Osteoblast (primary cell): ENCODE measurements at regions not wholly inside any gene's neighbourhood (a gene's known extent, or its start where the extent isn't known, plus 50 kb on each side); places are given as distances from the start of the nearest gene placed in this dataset.
A peak's percentile ranks its signal among the peaks of the same experiment; 100 is the strongest.

Experiments used
- DNase-seq: peaks from one replicate; pipeline ENCODE4 v3.0.0; 2011; ENCODE audit warnings: low spot score, mixed read lengths; ENCODE audit not compliant: insufficient read length; ENCODE audit errors: missing footprints
- H2AFZ ChIP-seq: 2 replicates; pipeline ENCODE4 v1.6.0; 2011; ENCODE audit warnings: mild to moderate bottlenecking, low read length
- H3K27ac ChIP-seq: 2 replicates; pipeline ENCODE4 v1.5.1; 2011; ENCODE audit warnings: mild to moderate bottlenecking, low read depth, low read length, moderate library complexity
- H3K27me3 ChIP-seq: 2 replicates; pipeline ENCODE4 v1.6.0; 2012; ENCODE audit warnings: mild to moderate bottlenecking, control low read depth, inconsistent platforms, low read length, moderate library complexity; ENCODE audit not compliant: insufficient read depth
- H3K36me3 ChIP-seq: 2 replicates; pipeline ENCODE4 v1.5.1; 2011; ENCODE audit warnings: mild to moderate bottlenecking, low read length, control low read depth, moderate library complexity; ENCODE audit not compliant: insufficient read depth
- H3K4me1 ChIP-seq: 2 replicates; pipeline ENCODE4 v1.5.1; 2011; ENCODE audit warnings: mild to moderate bottlenecking, low read length, control low read depth, moderate library complexity; ENCODE audit not compliant: insufficient read depth
- H3K4me2 ChIP-seq: 2 replicates; pipeline ENCODE4 v1.6.0; 2011; ENCODE audit warnings: mild to moderate bottlenecking, low read length; ENCODE audit not compliant: insufficient read depth
- H3K4me3 ChIP-seq: fragments of 200-600 bp; sonication (generic); 3 replicates; pipeline ENCODE4 v1.5.1; 2012; ENCODE audit warnings: mild to moderate bottlenecking, low read length, inconsistent platforms; ENCODE audit not compliant: insufficient read depth
- H3K79me2 ChIP-seq: 2 replicates; pipeline ENCODE4 v1.6.0; 2012; ENCODE audit warnings: mild to moderate bottlenecking, low read length, control low read depth, inconsistent platforms; ENCODE audit not compliant: insufficient read depth
- H3K9me3 ChIP-seq: 2 replicates; pipeline ENCODE4 v1.5.1; 2011; ENCODE audit warnings: low read depth, low read length, control low read depth
- H4K20me1 ChIP-seq: 2 replicates; pipeline ENCODE4 v1.6.0; 2012; ENCODE audit warnings: mild to moderate bottlenecking, low read length, control low read depth; ENCODE audit not compliant: insufficient read depth
- CTCF ChIP-seq: IDR thresholded peaks from 2 replicates; pipeline ENCODE4 v1.5.1; 2011; ENCODE audit warnings: mild to moderate bottlenecking, low read depth, low read length, moderate library complexity; ENCODE audit errors: extremely low read depth

DNA sequence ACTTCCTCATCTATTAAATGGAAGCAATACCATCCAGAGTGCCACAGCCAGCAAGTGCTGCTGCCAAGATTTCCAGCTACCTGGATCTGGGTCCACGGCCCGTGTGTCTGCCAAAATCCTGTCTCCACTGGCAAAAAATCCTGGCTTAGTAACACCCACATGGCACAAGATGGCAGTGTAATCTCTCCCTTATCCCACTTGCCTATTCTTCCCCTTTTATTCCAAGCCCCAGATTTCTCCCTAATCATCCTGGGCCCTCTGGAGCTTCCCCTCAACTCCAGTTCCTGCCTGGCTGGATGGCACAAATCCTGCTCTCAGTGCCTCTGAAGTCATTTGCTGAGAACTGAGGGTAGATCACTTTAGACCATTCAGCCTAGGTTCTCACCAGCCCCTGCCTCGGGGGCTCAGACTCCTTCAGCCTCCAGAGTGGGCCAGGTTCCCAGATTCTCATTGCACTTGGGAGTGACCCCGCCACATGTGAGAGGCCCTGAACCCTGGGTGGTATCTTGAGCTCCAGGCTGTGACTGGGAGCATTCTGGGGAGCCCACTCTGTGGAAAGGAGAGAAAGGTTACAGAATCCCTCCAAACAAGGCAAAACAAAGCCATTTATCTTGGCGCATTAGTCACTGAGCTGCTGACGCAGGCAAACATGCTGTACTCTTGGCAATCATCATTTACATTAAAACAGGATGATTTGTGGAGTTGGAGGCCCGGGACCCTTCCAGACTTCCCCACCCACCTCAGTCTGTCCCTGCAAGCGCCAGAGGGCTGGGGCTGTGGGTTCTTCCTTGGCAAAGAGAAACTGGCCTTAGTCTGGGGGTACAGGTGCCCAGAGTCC lies 325.8 kb downstream of the DYSF start:
- H3K79me2 ChIP-seq: no peaks in the 10 kb centered on the region
- no peak overlapping the region for H3K27ac ChIP-seq
- no peak overlapping the region for H3K4me3 ChIP-seq
- no peak overlapping the region for H3K4me2 ChIP-seq
- no peaks in the 10 kb centered on the region for H3K9me3 ChIP-seq
- peaks cover 48% of the 10 kb centered on the region for H3K27me3 ChIP-seq
- H3K4me1 ChIP-seq: no peaks in the 10 kb centered on the region
- H3K36me3 ChIP-seq: no peaks in the 10 kb centered on the region
- H4K20me1 ChIP-seq: no peaks in the 10 kb centered on the region
- DNase-seq: peak; percentile 78
- no peak overlapping the region for H2AFZ ChIP-seq
- TF ChIP-seq CTCF: peak; percentile 20

DNA sequence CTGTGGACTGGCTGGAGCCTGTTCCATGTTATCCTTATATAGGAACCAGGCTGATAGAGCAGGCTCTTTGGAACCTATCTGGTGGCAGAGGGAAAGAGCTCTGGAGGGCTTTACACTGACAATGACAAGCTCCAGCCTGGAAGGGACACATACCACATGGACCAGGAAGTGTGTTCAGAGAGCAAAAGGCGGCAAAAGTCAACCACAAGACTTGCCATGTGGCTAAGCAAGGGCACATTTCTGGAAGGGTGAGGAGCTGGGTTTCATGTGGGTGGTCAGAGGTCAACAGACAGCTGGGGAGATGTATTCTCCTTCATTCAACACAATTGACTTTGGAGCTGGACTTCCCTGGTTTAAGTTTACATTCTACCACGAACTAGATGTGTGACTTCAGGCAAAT lies 325.2 kb downstream of the DYSF start:
- H3K9me3 ChIP-seq: no peaks in the 10 kb centered on the region
- no peaks in the 10 kb centered on the region for H3K79me2 ChIP-seq
- H3K4me1 ChIP-seq: no peaks in the 10 kb centered on the region
- H3K4me2 ChIP-seq: no peak overlapping the region
- H3K27me3 ChIP-seq: peaks cover 48% of the 10 kb centered on the region
- H2AFZ ChIP-seq: no peak overlapping the region
- no peak overlapping the region for H3K27ac ChIP-seq
- no peaks in the 10 kb centered on the region for H3K36me3 ChIP-seq
- DNase-seq: no peak
- TF ChIP-seq CTCF: no peak
- no peaks in the 10 kb centered on the region for H4K20me1 ChIP-seq
- H3K4me3 ChIP-seq: no peak overlapping the region

- Histone ChIP-seq H3K27me3 (peaks cover 48% of the 10 kb centered on the region), H3K27ac (no peak overlapping the region), H4K20me1 (no peaks in the 10 kb centered on the region), H3K4me1 (no peaks in the 10 kb centered on the region), H3K79me2 (no peaks in the 10 kb centered on the region), H3K4me3 (no peak overlapping the region), H3K36me3 (no peaks in the 10 kb centered on the region), H2AFZ (no peak overlapping the region), H3K4me2 (no peak overlapping the region), H3K9me3 (no peaks in the 10 kb centered on the region)
- no peak for TF ChIP-seq CTCF
- peak; percentile 11 for DNase-seq
Observed at GRCh38 chr2:71777946-71778345, 324.6 kb downstream of the DYSF start.

- Histone ChIP-seq H3K27ac (no peak overlapping the region), H3K4me3 (no peak overlapping the region), H2AFZ (no peak overlapping the region), H3K27me3 (peaks cover 39% of the 10 kb centered on the region), H3K36me3 (no peaks in the 10 kb centered on the region), H3K4me2 (no peak overlapping the region), H3K79me2 (no peaks in the 10 kb centered on the region), H3K9me3 (no peaks in the 10 kb centered on the region), H3K4me1 (no peaks in the 10 kb centered on the region), H4K20me1 (no peaks in the 10 kb centered on the region)
- no peak for TF ChIP-seq CTCF
- DNase-seq: no peak
Observed at GRCh38 chr2:71776227-71776626, 322.9 kb downstream of the DYSF start.
